HEK293T (cell line): ENCODE measurements at regions not wholly inside any gene's neighbourhood (a gene's known extent, or its start where the extent isn't known, plus 50 kb on each side); places are given as distances from the start of the nearest gene placed in this dataset.

Source experiments
- FOXA1 ChIP-seq: fragments of 450-650 bp; IDR thresholded peaks from 2 replicates; pipeline ENCODE4 v1.6.1; 2016; ENCODE audit warnings: mild to moderate bottlenecking
- FOXK2 ChIP-seq: fragments of 450-650 bp; IDR thresholded peaks from 2 replicates; pipeline ENCODE4 v1.6.1; 2016; ENCODE audit warnings: mild to moderate bottlenecking
- FOXM1 ChIP-seq: fragments of 450-650 bp; IDR thresholded peaks from 2 replicates; pipeline ENCODE4 v1.6.1; 2017; ENCODE audit warnings: mild to moderate bottlenecking, borderline replicate concordance
- SP1 ChIP-seq: fragments of 450-650 bp; IDR thresholded peaks from 2 replicates; pipeline ENCODE4 v1.6.1; 2017
- SUZ12 ChIP-seq: fragments of 450-650 bp; IDR thresholded peaks from 2 replicates; pipeline ENCODE4 v1.6.1; 2016; ENCODE audit warnings: mild to moderate bottlenecking
- TARDBP ChIP-seq: fragments of 450-650 bp; IDR thresholded peaks from 2 replicates; pipeline ENCODE4 v1.6.1; 2016
- ZNF384 ChIP-seq: fragments of 450-650 bp; IDR thresholded peaks from 2 replicates; pipeline ENCODE4 v1.6.1; 2016
- TF ChIP-seq, protein P1 (sequence below): fragments of 450-650 bp; IDR thresholded peaks from 2 replicates; pipeline ENCODE4 v1.6.1; 2016

DNA sequence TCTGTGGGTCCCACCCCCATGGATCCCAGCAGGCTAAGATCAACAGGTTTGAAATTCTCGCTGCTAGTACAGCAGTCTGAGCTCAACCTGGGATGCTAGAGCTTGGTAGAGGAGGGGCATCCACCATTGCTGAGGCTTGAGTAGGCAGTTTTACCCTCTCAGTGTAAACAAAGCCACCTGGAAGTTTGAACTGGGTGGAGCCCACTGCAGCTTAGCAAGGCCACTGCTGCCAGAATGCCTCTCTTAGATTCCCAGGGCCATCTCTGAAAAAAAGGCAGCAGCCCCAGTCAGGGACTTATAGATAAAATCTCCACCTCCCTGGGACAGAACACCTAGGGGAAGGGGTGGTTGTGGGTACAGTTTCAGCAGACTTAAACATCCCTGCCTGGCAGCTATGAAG lies 190.0 kb upstream of the CACNA2D1 start:
- TF ChIP-seq FOXM1: no peak
- no peak for TF ChIP-seq ZNF384
- TF ChIP-seq TARDBP: no peak
- no peak for TF ChIP-seq FOXK2
- TF ChIP-seq, protein P1, sequence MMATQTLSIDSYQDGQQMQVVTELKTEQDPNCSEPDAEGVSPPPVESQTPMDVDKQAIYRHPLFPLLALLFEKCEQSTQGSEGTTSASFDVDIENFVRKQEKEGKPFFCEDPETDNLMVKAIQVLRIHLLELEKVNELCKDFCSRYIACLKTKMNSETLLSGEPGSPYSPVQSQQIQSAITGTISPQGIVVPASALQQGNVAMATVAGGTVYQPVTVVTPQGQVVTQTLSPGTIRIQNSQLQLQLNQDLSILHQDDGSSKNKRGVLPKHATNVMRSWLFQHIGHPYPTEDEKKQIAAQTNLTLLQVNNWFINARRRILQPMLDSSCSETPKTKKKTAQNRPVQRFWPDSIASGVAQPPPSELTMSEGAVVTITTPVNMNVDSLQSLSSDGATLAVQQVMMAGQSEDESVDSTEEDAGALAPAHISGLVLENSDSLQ: no peak
- TF ChIP-seq FOXA1: no peak
- TF ChIP-seq SUZ12: no peak
- TF ChIP-seq SP1: no peak
